SK-N-MC (cell line): ENCODE measurements at regions not wholly inside any gene's neighbourhood (a gene's known extent, or its start where the extent isn't known, plus 50 kb on each side); places are given as distances from the start of the nearest gene placed in this dataset.

Experiments used
- EZH2 ChIP-seq: fragments of 200-600 bp; sonication (generic); IDR thresholded peaks from one replicate; pipeline ENCODE4 v1.6.1; 2017; ENCODE audit warnings: antibody characterized with exemption
- FOXP2 ChIP-seq: optimal IDR thresholded peaks from 2 replicates; pipeline ENCODE3; 2011; ENCODE audit warnings: mild to moderate bottlenecking, moderate library complexity; ENCODE audit not compliant: insufficient read depth; ENCODE audit errors: extremely low read length, control extremely low read depth
- POLR2AphosphoS5 ChIP-seq: IDR thresholded peaks from 2 replicates; pipeline ENCODE4 v1.6.1; 2012; ENCODE audit warnings: mild to moderate bottlenecking, low read depth, low read length, borderline replicate concordance

GRCh38 chr1:219323426-219323825 is 149.7 kb downstream of the LYPLAL1 start:
- TF ChIP-seq EZH2 (no peak), POLR2AphosphoS5 (no peak), FOXP2 (no peak)
